Ishikawa (cell line): ENCODE measurements at regions not wholly inside any gene's neighbourhood (a gene's known extent, or its start where the extent isn't known, plus 50 kb on each side); places are given as distances from the start of the nearest gene placed in this dataset.

Experiments used
- CREB1 ChIP-seq: IDR thresholded peaks from 2 replicates; pipeline ENCODE4 v1.6.1; 2012; ENCODE audit warnings: low read depth
- EGR1 ChIP-seq: IDR thresholded peaks from 2 replicates; pipeline ENCODE4 v1.6.1; 2012
- EP300 ChIP-seq: IDR thresholded peaks from 2 replicates; pipeline ENCODE4 v1.6.1; 2012; ENCODE audit warnings: borderline replicate concordance
- FOXM1 ChIP-seq: IDR thresholded peaks from 2 replicates; pipeline ENCODE4 v1.6.1; 2012; ENCODE audit warnings: low read depth, borderline replicate concordance
- RAD21 ChIP-seq: IDR thresholded peaks from 2 replicates; pipeline ENCODE4 v1.6.1; 2012; ENCODE audit warnings: low read depth
- TAF1 ChIP-seq: IDR thresholded peaks from 2 replicates; pipeline ENCODE4 v1.6.1; 2012; ENCODE audit warnings: low read depth, mild to moderate bottlenecking
- TCF12 ChIP-seq: IDR thresholded peaks from 2 replicates; pipeline ENCODE4 v1.6.1; 2012; ENCODE audit warnings: low read depth
- TEAD4 ChIP-seq: IDR thresholded peaks from 2 replicates; pipeline ENCODE4 v1.6.1; 2012
- YY1 ChIP-seq: IDR thresholded peaks from 2 replicates; pipeline ENCODE4 v1.6.1; 2012; ENCODE audit warnings: low read depth
- TF ChIP-seq, protein P1 (sequence below): IDR thresholded peaks from 2 replicates; pipeline ENCODE4 v1.6.1; 2012; ENCODE audit warnings: low read depth, mild to moderate bottlenecking
- TF ChIP-seq, protein P2 (sequence below): IDR thresholded peaks from 2 replicates; pipeline ENCODE4 v1.6.1; 2012

DNA sequence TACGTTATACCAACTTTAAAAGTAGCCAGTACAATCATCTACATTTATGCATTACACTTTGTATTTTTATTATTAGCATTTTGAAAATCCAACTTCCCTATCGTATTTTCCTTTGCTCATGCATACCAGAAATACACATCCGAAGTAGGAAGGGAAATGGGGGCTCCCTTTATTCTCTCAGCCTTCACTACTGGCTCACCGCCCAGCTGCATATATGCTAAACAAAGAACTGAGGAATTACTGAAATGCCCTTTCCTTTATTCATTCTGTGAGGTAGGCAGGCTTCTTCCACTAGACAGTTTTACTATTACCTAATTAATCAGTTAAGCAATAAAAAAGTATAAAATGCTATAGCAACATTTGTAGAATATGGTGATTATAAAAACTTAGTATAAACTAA lies 291.6 kb downstream of the KLF12 start:
- TF ChIP-seq EP300 (no peak), YY1 (no peak), TAF1 (no peak), EGR1 (no peak), RAD21 (no peak), TEAD4 (no peak), TCF12 (no peak), CREB1 (no peak), FOXM1 (no peak)
- TF ChIP-seq, protein P1, sequence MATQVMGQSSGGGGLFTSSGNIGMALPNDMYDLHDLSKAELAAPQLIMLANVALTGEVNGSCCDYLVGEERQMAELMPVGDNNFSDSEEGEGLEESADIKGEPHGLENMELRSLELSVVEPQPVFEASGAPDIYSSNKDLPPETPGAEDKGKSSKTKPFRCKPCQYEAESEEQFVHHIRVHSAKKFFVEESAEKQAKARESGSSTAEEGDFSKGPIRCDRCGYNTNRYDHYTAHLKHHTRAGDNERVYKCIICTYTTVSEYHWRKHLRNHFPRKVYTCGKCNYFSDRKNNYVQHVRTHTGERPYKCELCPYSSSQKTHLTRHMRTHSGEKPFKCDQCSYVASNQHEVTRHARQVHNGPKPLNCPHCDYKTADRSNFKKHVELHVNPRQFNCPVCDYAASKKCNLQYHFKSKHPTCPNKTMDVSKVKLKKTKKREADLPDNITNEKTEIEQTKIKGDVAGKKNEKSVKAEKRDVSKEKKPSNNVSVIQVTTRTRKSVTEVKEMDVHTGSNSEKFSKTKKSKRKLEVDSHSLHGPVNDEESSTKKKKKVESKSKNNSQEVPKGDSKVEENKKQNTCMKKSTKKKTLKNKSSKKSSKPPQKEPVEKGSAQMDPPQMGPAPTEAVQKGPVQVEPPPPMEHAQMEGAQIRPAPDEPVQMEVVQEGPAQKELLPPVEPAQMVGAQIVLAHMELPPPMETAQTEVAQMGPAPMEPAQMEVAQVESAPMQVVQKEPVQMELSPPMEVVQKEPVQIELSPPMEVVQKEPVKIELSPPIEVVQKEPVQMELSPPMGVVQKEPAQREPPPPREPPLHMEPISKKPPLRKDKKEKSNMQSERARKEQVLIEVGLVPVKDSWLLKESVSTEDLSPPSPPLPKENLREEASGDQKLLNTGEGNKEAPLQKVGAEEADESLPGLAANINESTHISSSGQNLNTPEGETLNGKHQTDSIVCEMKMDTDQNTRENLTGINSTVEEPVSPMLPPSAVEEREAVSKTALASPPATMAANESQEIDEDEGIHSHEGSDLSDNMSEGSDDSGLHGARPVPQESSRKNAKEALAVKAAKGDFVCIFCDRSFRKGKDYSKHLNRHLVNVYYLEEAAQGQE, result no peak
- TF ChIP-seq, protein P2, sequence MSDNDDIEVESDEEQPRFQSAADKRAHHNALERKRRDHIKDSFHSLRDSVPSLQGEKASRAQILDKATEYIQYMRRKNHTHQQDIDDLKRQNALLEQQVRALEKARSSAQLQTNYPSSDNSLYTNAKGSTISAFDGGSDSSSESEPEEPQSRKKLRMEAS, result no peak
